GM10266 (cell line): ENCODE measurements at regions not wholly inside any gene's neighbourhood (a gene's known extent, or its start where the extent isn't known, plus 50 kb on each side); places are given as distances from the start of the nearest gene placed in this dataset.

ENCODE experiments used
- DNase-seq: peaks from one replicate; pipeline ENCODE4 v3.0.0; 2012; ENCODE audit errors: extremely low spot score
- CTCF ChIP-seq: IDR thresholded peaks from 2 replicates; pipeline ENCODE4 v1.5.1; 2012; ENCODE audit warnings: mild to moderate bottlenecking, low read depth; ENCODE audit not compliant: control insufficient read depth, insufficient read depth; ENCODE audit errors: missing control alignments

- TF ChIP-seq CTCF, result no peak
- no peak for DNase-seq
Measured at GRCh38 chr22:47686594-47687345, 924.3 kb downstream of the TBC1D22A start.

GRCh38 chr22:47681411-47682165, 919.1 kb downstream of the TBC1D22A start:
- no peak for DNase-seq
- TF ChIP-seq CTCF, result no peak

DNA sequence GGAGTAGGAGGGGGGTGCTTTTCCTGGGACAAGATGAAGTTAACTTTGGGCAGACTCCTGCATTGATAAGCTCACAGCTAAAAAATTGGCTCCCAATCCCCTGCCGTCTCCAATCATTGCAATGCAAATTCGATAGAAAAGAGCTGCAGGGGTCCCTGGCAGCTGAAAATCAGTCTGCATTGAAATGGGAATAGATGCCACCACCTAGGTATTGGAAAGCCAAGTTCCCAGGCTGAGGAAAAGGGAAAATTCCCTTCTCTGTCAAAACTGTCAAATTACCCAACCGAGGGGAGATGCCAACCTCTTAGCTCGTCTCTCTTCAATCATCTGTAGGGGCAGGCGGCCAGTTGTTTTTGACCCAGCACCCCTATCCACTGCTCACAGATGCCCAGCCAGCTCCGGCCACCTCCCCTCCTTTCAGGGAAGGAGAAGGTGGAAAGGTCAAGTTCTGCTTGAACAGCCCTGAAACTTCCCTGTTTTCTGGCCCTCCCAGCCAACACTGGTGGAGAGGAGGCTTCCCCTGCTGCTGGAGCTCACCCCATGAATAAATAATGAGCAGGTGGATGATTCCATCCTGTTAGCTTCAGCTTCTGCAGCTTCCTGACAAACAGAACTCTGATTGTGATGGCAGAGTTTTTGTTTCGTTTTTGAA, 916.3 kb downstream of the TBC1D22A start:
- no peak for TF ChIP-seq CTCF
- DNase-seq, result no peak

GRCh38 chr22:47678048-47678447, 915.6 kb downstream of the TBC1D22A start:
- DNase-seq, result no peak
- TF ChIP-seq CTCF, result no peak

DNA sequence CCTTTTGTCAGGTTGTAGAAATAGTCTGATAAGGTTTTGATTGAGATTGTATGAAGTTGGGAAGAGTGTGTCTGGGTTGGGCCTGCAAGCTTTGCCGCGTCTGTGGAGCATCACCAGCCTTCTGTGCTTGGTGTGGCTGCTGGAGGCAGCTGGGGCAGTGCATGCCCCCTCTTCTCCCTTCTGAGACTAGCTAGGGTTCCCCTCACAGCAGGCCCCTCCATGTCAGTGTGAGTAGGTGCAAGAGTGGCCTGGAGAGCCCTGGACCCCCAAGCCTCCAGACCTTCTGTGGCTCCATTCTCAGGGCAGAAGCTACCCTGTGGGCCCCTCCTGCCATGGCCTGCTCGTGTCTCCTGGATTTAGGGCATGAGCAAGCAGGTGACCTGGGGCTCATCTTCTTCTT, 914.2 kb downstream of the TBC1D22A start:
- DNase-seq, result no peak
- TF ChIP-seq CTCF, result no peak

DNA sequence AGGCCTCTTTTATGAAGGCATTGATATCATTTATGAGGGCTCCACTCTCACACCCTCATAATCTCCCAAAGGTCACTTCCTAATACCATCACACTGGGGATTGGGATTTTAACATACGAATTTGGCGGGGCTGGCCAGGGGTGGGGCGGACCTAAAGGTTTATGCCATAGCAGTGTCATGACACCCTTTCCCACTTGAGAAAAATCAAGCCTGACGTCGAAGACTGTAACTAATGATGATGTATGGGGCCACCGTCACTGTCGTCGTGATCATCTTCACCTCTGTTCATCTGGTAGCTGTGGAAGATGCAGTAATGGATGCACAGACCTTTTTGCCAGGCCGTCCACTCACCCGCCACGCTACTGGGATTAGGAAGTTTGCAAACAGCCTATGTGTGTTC, 912.1 kb downstream of the TBC1D22A start:
- no peak for DNase-seq
- TF ChIP-seq CTCF, result no peak
